Aorta (tissue), 5 donors: ENCODE measurements at regions not wholly inside any gene's neighbourhood (a gene's known extent, or its start where the extent isn't known, plus 50 kb on each side); places are given as distances from the start of the nearest gene placed in this dataset.

ENCODE experiments used
- ATAC-seq: fragments of 200-7000 bp; cut with Tn5 transposase; one replicate; pipeline ENCODE4 v1.9.1; 2022; ENCODE audit warnings: moderate library complexity; ENCODE audit not compliant: low FRiP score
- DNase-seq, 2 donors: peaks; one replicate each; pipeline ENCODE4 v3.0.0-alpha.2; 2020
- H3K27ac ChIP-seq, 2 donors: one replicate each; pipeline ENCODE4 v1.5.1; 2013; ENCODE audit warnings: low read length in 2 of 2, mild to moderate bottlenecking in 2 of 2, moderate library complexity in 2 of 2, control low read depth in 1 of 2, inconsistent platforms in 1 of 2, low read depth in 1 of 2
- H3K27me3 ChIP-seq, 2 donors: one replicate each; pipeline ENCODE4 v1.6.1; 2013; ENCODE audit warnings: control low read depth in 1 of 2, low read length in 1 of 2, mild to moderate bottlenecking in 1 of 2, moderate library complexity in 1 of 2; ENCODE audit not compliant: insufficient read depth in 2 of 2, control insufficient read depth in 1 of 2
- H3K36me3 ChIP-seq, 2 donors: one replicate each; pipeline ENCODE4 v1.6.1; 2013; ENCODE audit warnings: control low read depth in 1 of 2, low read length in 1 of 2, mild to moderate bottlenecking in 1 of 2; ENCODE audit not compliant: insufficient read depth in 2 of 2, control insufficient read depth in 1 of 2
- H3K4me1 ChIP-seq, 2 donors: one replicate each; pipeline ENCODE4 v1.6.1; 2013; ENCODE audit warnings: low read length in 2 of 2, control low read depth in 1 of 2, mild to moderate bottlenecking in 1 of 2, moderate library complexity in 1 of 2; ENCODE audit not compliant: insufficient read depth in 2 of 2, control insufficient read depth in 1 of 2
- H3K4me3 ChIP-seq, 2 donors: one replicate each; pipeline ENCODE4 v1.5.1; 2013; ENCODE audit warnings: low read length in 2 of 2, control low read depth in 1 of 2, mild to moderate bottlenecking in 1 of 2
- H3K9me3 ChIP-seq: one replicate; pipeline ENCODE4 v1.6.1; 2013; ENCODE audit warnings: mild to moderate bottlenecking, low read length; ENCODE audit not compliant: control insufficient read depth
- WGBS, 2 donors: extraction: QIAGEN DNeasy Blood & Tissue Kit; methylation state at CpG; one replicate each; pipeline ENCODE4 v1.1.7; 2013; 5-methylcytosine and 5-hydroxymethylcytosine counted together
- intact Hi-C, 2 donors: fragments of 100-400 bp; cut with DNase I; formaldehyde crosslinking; loops; one replicate each; pipeline versions ENCODE4 v1.14.2 to v1.15.0; 2022
- donor health status: healthy with polysubstance abuse.
- donor health status: Bipolar disorder and iron deficiency.
- donor health status: DM: no; HTN: no; CAD: no.
- donor health status: DM: no; HTN: no; CAD: no.
- donor health status: DM: yes; HTN: yes; CAD: no.

GRCh38 chr6:90375681-90376439, 79.2 kb upstream of the BACH2 start:
- peak; percentile 69 for ATAC-seq
- no peak for DNase-seq
- peak overlapping the region; percentile 64 to 70 for H3K27ac ChIP-seq

GRCh38 chr6:90374201-90374600, 77.6 kb upstream of the BACH2 start:
- ATAC-seq = no peak
- no peak overlapping the region for H3K4me3 ChIP-seq
- H3K27ac ChIP-seq = no peak overlapping the region
- WGBS, 2 donors = 82 to 92% methylated on average over 4 of the region's 4 CpGs
- no peaks in the 10 kb centered on the region for H3K4me1 ChIP-seq
- intact Hi-C loops = loop anchor here (5.0 to 10.0 kb wide), 3 partner anchors 77 to 159 kb away; partner anchors contain the start of gene BACH2 (in 1 of the 2)
- H3K9me3 ChIP-seq = no peaks in the 10 kb centered on the region
- H3K27me3 ChIP-seq = no peaks in the 10 kb centered on the region
- no peak for DNase-seq
- no peaks in the 10 kb centered on the region for H3K36me3 ChIP-seq

More at GRCh38 chr6:90375681-90376439, 79.2 kb upstream of the BACH2 start:
- Histone ChIP-seq H3K36me3 (no peaks in the 10 kb centered on the region), H3K9me3 (no peaks in the 10 kb centered on the region), H3K4me1 (no peaks in the 10 kb centered on the region), H3K4me3 (no peak overlapping the region), H3K27me3 (no peaks in the 10 kb centered on the region)
- intact Hi-C loops = loop anchor here in 1 of 2 donors (5.0 to 10.0 kb wide), 2 partner anchors 161 to 279 kb away; no protein-coding TSS in a partner anchor
- 28 to 37% methylated on average over 9 of the region's 9 CpGs for WGBS, 2 donors

GRCh38 chr6:90372885-90373284, 76.2 kb upstream of the BACH2 start:
- no peak for ATAC-seq
- Histone ChIP-seq H3K9me3 (no peaks in the 10 kb centered on the region), H3K27ac (no peak overlapping the region), H3K27me3 (no peaks in the 10 kb centered on the region), H3K4me3 (no peak overlapping the region), H3K4me1 (no peaks in the 10 kb centered on the region), H3K36me3 (no peaks in the 10 kb centered on the region)
- no peak for DNase-seq
- intact Hi-C loops = loop anchor here (5.0 to 10.0 kb wide), 3 partner anchors 76 to 158 kb away; partner anchors contain the start of gene BACH2 (in 1 of the 2)
- WGBS, 2 donors = 95 to 96% methylated on average over 2 of the region's 2 CpGs

- no peak for DNase-seq
- Histone ChIP-seq H3K9me3 (no peaks in the 10 kb centered on the region), H3K27ac (no peak overlapping the region), H3K4me3 (no peak overlapping the region), H3K36me3 (no peaks in the 10 kb centered on the region), H3K4me1 (no peaks in the 10 kb centered on the region), H3K27me3 (no peaks in the 10 kb centered on the region)
- 87 to 89% methylated on average over 5 of the region's 5 CpGs for WGBS, 2 donors
- no peak for ATAC-seq
- intact Hi-C loops = loop anchor here (5.0 to 10.0 kb wide), 3 partner anchors 75 to 158 kb away; partner anchors contain the start of gene BACH2 (in 1 of the 2)
Measured at GRCh38 chr6:90372450-90372849, 75.8 kb upstream of the BACH2 start.

GRCh38 chr6:90370493-90370959, 73.9 kb upstream of the BACH2 start:
- ATAC-seq (no peak), DNase-seq (no peak)
- WGBS, 2 donors = 73 to 83% methylated on average over 1 of the region's 1 CpG

GRCh38 chr6:90369651-90370050, 73.0 kb upstream of the BACH2 start:
- no peaks in the 10 kb centered on the region for H3K27me3 ChIP-seq
- ATAC-seq (no peak), DNase-seq (no peak)
- H3K36me3 ChIP-seq = no peaks in the 10 kb centered on the region
- WGBS, 2 donors = 74 to 80% methylated on average over 6 of the region's 6 CpGs
- no peaks in the 10 kb centered on the region for H3K4me1 ChIP-seq
- intact Hi-C loops = loop anchor here (5.0 to 10.0 kb wide), 3 partner anchors 72 to 155 kb away; partner anchors contain the start of gene BACH2 (in 1 of the 2)
- no peak overlapping the region for H3K4me3 ChIP-seq
- no peaks in the 10 kb centered on the region for H3K9me3 ChIP-seq
- H3K27ac ChIP-seq = peak overlapping the region; percentile 59 to 81

More at GRCh38 chr6:90370493-90370959, 73.9 kb upstream of the BACH2 start:
- intact Hi-C loops = loop anchor here (5.0 to 10.0 kb wide), 3 partner anchors 73 to 156 kb away; partner anchors contain the start of gene BACH2 (in 1 of the 2)
- Histone ChIP-seq H3K27me3 (no peaks in the 10 kb centered on the region), H3K36me3 (no peaks in the 10 kb centered on the region), H3K9me3 (no peaks in the 10 kb centered on the region), H3K4me1 (no peaks in the 10 kb centered on the region), H3K4me3 (no peak overlapping the region), H3K27ac (no peak overlapping the region)

GRCh38 chr6:90369024-90369519, 72.4 kb upstream of the BACH2 start:
- Histone ChIP-seq H3K4me3 (no peak overlapping the region), H3K9me3 (no peaks in the 10 kb centered on the region), H3K27ac (peak overlapping the region; percentile 36 to 59), H3K36me3 (no peaks in the 10 kb centered on the region), H3K27me3 (no peaks in the 10 kb centered on the region), H3K4me1 (no peaks in the 10 kb centered on the region)
- peak; percentile 63 to 77 for DNase-seq
- intact Hi-C loops = no loop called here
- ATAC-seq = peak; percentile 97
- 4% methylated on average over 9 of the region's 9 CpGs for WGBS, 2 donors

- peak overlapping the region in 1 of 2 donors; percentile 36 for H3K27ac ChIP-seq
Measured at GRCh38 chr6:90368601-90369000, 72.0 kb upstream of the BACH2 start.

More at GRCh38 chr6:90368601-90369000, 72.0 kb upstream of the BACH2 start:
- H3K4me1 ChIP-seq = no peaks in the 10 kb centered on the region
- H3K9me3 ChIP-seq = no peaks in the 10 kb centered on the region
- no peaks in the 10 kb centered on the region for H3K36me3 ChIP-seq
- intact Hi-C loops = no loop called here
- DNase-seq = no peak
- no peaks in the 10 kb centered on the region for H3K27me3 ChIP-seq
- H3K4me3 ChIP-seq = no peak overlapping the region
- ATAC-seq = no peak
